ENCODE measurements at regions not wholly inside any gene's neighbourhood (a gene's known extent, or its start where the extent isn't known, plus 50 kb on each side); places are given as distances from the start of the nearest gene placed in this dataset.

- no peaks in the 10 kb centered on the region for H3K9me3 ChIP-seq (ENCODE audit: low read length)
- H3K27me3 ChIP-seq (ENCODE audit: insufficient read depth, low read length, poor library complexity, severe bottlenecking), result no peaks in the 10 kb centered on the region
- H3K4me3 ChIP-seq (ENCODE audit: low read length), result no peak overlapping the region
- H3K9me3 Mint-ChIP-seq, result peaks cover 0 to 3% (median 2%) of the 10 kb centered on the region in 5 donors
- H3K27ac ChIP-seq (ENCODE audit: low read depth, low read length), result no peak overlapping the region
- H3K4me1 Mint-ChIP-seq, result no peaks in the 10 kb centered on the region
- H3K27me3 Mint-ChIP-seq, result no peaks in the 10 kb centered on the region
- POLR2A ChIA-PET, result interaction anchor here (0.6 kb wide), 1 partner anchor 70 kb away, joined by 3 read pairs; no protein-coding TSS in a partner anchor
- H3K36me3 ChIP-seq (ENCODE audit: insufficient read depth, low read length), result no peaks in the 10 kb centered on the region
- DNase-seq, result no peak
- no peaks in the 10 kb centered on the region for H3K4me1 ChIP-seq (ENCODE audit: insufficient read depth, low read length)
- H3K4me3 Mint-ChIP-seq, result no peak overlapping the region
- H3K27ac Mint-ChIP-seq, result no peak overlapping the region
- H3K36me3 Mint-ChIP-seq, result no peaks in the 10 kb centered on the region
- CTCF ChIA-PET, result no interaction called here
Measured at GRCh38 chr4:159764343-159764952, 661.6 kb downstream of the RAPGEF2 start.

GRCh38 chr4:159765382-159765781 lies 662.5 kb downstream of the RAPGEF2 start:
- Mint-ChIP-seq H3K27ac (no peak overlapping the region), H3K4me3 (no peak overlapping the region), H3K9me3 (peaks cover 0 to 5% (median 2%) of the 10 kb centered on the region in 5 donors), H3K4me1 (no peaks in the 10 kb centered on the region), H3K27me3 (no peaks in the 10 kb centered on the region), H3K36me3 (no peaks in the 10 kb centered on the region)
- Histone ChIP-seq H3K4me1 (ENCODE audit: insufficient read depth, low read length) (no peaks in the 10 kb centered on the region), H3K27ac (ENCODE audit: low read depth, low read length) (no peak overlapping the region), H3K4me3 (ENCODE audit: low read length) (no peak overlapping the region), H3K36me3 (ENCODE audit: insufficient read depth, low read length) (no peaks in the 10 kb centered on the region), H3K9me3 (ENCODE audit: low read length) (no peaks in the 10 kb centered on the region), H3K27me3 (ENCODE audit: insufficient read depth, low read length, poor library complexity, severe bottlenecking) (no peaks in the 10 kb centered on the region)
- ChIA-PET POLR2A (no interaction called here), CTCF (no interaction called here)
- DNase-seq, result no peak

- Histone ChIP-seq H3K4me3 (ENCODE audit: low read length) (no peak overlapping the region), H3K4me1 (ENCODE audit: insufficient read depth, low read length) (no peaks in the 10 kb centered on the region), H3K36me3 (ENCODE audit: insufficient read depth, low read length) (no peaks in the 10 kb centered on the region), H3K27ac (ENCODE audit: low read depth, low read length) (no peak overlapping the region), H3K27me3 (ENCODE audit: insufficient read depth, low read length, poor library complexity, severe bottlenecking) (no peaks in the 10 kb centered on the region), H3K9me3 (ENCODE audit: low read length) (no peaks in the 10 kb centered on the region)
- no peak for DNase-seq
- Mint-ChIP-seq H3K27ac (no peak overlapping the region), H3K9me3 (peaks cover 0 to 6% (median 2%) of the 10 kb centered on the region in 5 donors), H3K36me3 (no peaks in the 10 kb centered on the region), H3K4me3 (no peak overlapping the region), H3K4me1 (no peaks in the 10 kb centered on the region), H3K27me3 (no peaks in the 10 kb centered on the region)
- ChIA-PET POLR2A (no interaction called here), CTCF (no interaction called here)
Measured at GRCh38 chr4:159766241-159766640, 663.4 kb downstream of the RAPGEF2 start.

- no peak overlapping the region for H3K27ac Mint-ChIP-seq
- no peak overlapping the region for H3K4me3 ChIP-seq (ENCODE audit: low read length)
- no peaks in the 10 kb centered on the region for H3K9me3 ChIP-seq (ENCODE audit: low read length)
- CTCF ChIA-PET, result no interaction called here
- H3K4me1 Mint-ChIP-seq, result no peaks in the 10 kb centered on the region
- H3K27me3 ChIP-seq (ENCODE audit: insufficient read depth, low read length, poor library complexity, severe bottlenecking), result no peaks in the 10 kb centered on the region
- H3K36me3 ChIP-seq (ENCODE audit: insufficient read depth, low read length), result no peaks in the 10 kb centered on the region
- no peaks in the 10 kb centered on the region for H3K36me3 Mint-ChIP-seq
- H3K27me3 Mint-ChIP-seq, result no peaks in the 10 kb centered on the region
- no peak overlapping the region for H3K27ac ChIP-seq (ENCODE audit: low read depth, low read length)
- DNase-seq, result no peak
- H3K9me3 Mint-ChIP-seq, result peaks cover 0 to 6% (median 2%) of the 10 kb centered on the region in 5 donors
- POLR2A ChIA-PET, result no interaction called here
- no peak overlapping the region for H3K4me3 Mint-ChIP-seq
- H3K4me1 ChIP-seq (ENCODE audit: insufficient read depth, low read length), result no peaks in the 10 kb centered on the region
Measured at GRCh38 chr4:159767406-159767805, 664.5 kb downstream of the RAPGEF2 start.

- POLR2A ChIA-PET, result no interaction called here
- H3K27ac ChIP-seq (ENCODE audit: low read depth, low read length), result no peak overlapping the region
Measured at GRCh38 chr4:159768016-159768415, 665.1 kb downstream of the RAPGEF2 start.

GRCh38 chr4:159770401-159770800 lies 667.5 kb downstream of the RAPGEF2 start:
- no peaks in the 10 kb centered on the region for H3K27me3 ChIP-seq (ENCODE audit: insufficient read depth, low read length, poor library complexity, severe bottlenecking)
- no peak overlapping the region for H3K27ac Mint-ChIP-seq

More at GRCh38 chr4:159768016-159768415, 665.1 kb downstream of the RAPGEF2 start:
- Mint-ChIP-seq H3K27ac (no peak overlapping the region), H3K36me3 (no peaks in the 10 kb centered on the region), H3K9me3 (peaks cover 0 to 7% (median 3%) of the 10 kb centered on the region in 5 donors), H3K27me3 (no peaks in the 10 kb centered on the region), H3K4me3 (no peak overlapping the region), H3K4me1 (no peaks in the 10 kb centered on the region)
- CTCF ChIA-PET, result no interaction called here
- no peak for DNase-seq
- Histone ChIP-seq H3K36me3 (ENCODE audit: insufficient read depth, low read length) (no peaks in the 10 kb centered on the region), H3K27me3 (ENCODE audit: insufficient read depth, low read length, poor library complexity, severe bottlenecking) (no peaks in the 10 kb centered on the region), H3K4me1 (ENCODE audit: insufficient read depth, low read length) (no peaks in the 10 kb centered on the region), H3K4me3 (ENCODE audit: low read length) (no peak overlapping the region), H3K9me3 (ENCODE audit: low read length) (no peaks in the 10 kb centered on the region)

GRCh38 chr4:159770969-159771368 lies 668.1 kb downstream of the RAPGEF2 start:
- H3K27me3 ChIP-seq (ENCODE audit: insufficient read depth, low read length, poor library complexity, severe bottlenecking), result no peaks in the 10 kb centered on the region
- Mint-ChIP-seq H3K9me3 (peaks cover 5 to 11% (median 6%) of the 10 kb centered on the region in 5 donors), H3K36me3 (peaks cover 0 to 1% (median 0%) of the 10 kb centered on the region in 3 donors), H3K27me3 (no peaks in the 10 kb centered on the region), H3K4me1 (no peaks in the 10 kb centered on the region), H3K27ac (no peak overlapping the region), H3K4me3 (no peak overlapping the region)
- POLR2A ChIA-PET, result no interaction called here
- CTCF ChIA-PET, result no interaction called here
- H3K27ac ChIP-seq (ENCODE audit: low read depth, low read length), result no peak overlapping the region
- no peaks in the 10 kb centered on the region for H3K9me3 ChIP-seq (ENCODE audit: low read length)
- no peaks in the 10 kb centered on the region for H3K4me1 ChIP-seq (ENCODE audit: insufficient read depth, low read length)
- no peaks in the 10 kb centered on the region for H3K36me3 ChIP-seq (ENCODE audit: insufficient read depth, low read length)
- H3K4me3 ChIP-seq (ENCODE audit: low read length), result no peak overlapping the region
- DNase-seq, result no peak

More at GRCh38 chr4:159770401-159770800, 667.5 kb downstream of the RAPGEF2 start:
- H3K9me3 ChIP-seq (ENCODE audit: low read length), result no peaks in the 10 kb centered on the region
- peaks cover 0 to 1% (median 0%) of the 10 kb centered on the region in 3 donors for H3K36me3 Mint-ChIP-seq
- no peaks in the 10 kb centered on the region for H3K36me3 ChIP-seq (ENCODE audit: insufficient read depth, low read length)
- no peaks in the 10 kb centered on the region for H3K4me1 Mint-ChIP-seq
- H3K27ac ChIP-seq (ENCODE audit: low read depth, low read length), result no peak overlapping the region
- DNase-seq, result no peak
- ChIA-PET CTCF (no interaction called here), POLR2A (no interaction called here)
- H3K9me3 Mint-ChIP-seq, result peaks cover 5 to 11% (median 6%) of the 10 kb centered on the region in 5 donors
- no peaks in the 10 kb centered on the region for H3K4me1 ChIP-seq (ENCODE audit: insufficient read depth, low read length)
- no peaks in the 10 kb centered on the region for H3K27me3 Mint-ChIP-seq
- H3K4me3 ChIP-seq (ENCODE audit: low read length), result no peak overlapping the region
- no peak overlapping the region for H3K4me3 Mint-ChIP-seq

- Mint-ChIP-seq H3K9me3 (peaks cover 2 to 15% (median 5%) of the 10 kb centered on the region in 5 donors), H3K36me3 (peaks cover 0 to 1% (median 0%) of the 10 kb centered on the region in 3 donors), H3K27ac (no peak overlapping the region), H3K27me3 (no peaks in the 10 kb centered on the region), H3K4me1 (no peaks in the 10 kb centered on the region), H3K4me3 (no peak overlapping the region)
- no peaks in the 10 kb centered on the region for H3K4me1 ChIP-seq (ENCODE audit: insufficient read depth, low read length)
- no peak overlapping the region for H3K27ac ChIP-seq (ENCODE audit: low read depth, low read length)
- no peaks in the 10 kb centered on the region for H3K27me3 ChIP-seq (ENCODE audit: insufficient read depth, low read length, poor library complexity, severe bottlenecking)
- DNase-seq, result no peak
- H3K36me3 ChIP-seq (ENCODE audit: insufficient read depth, low read length), result no peaks in the 10 kb centered on the region
- H3K4me3 ChIP-seq (ENCODE audit: low read length), result no peak overlapping the region
- H3K9me3 ChIP-seq (ENCODE audit: low read length), result no peaks in the 10 kb centered on the region
- ChIA-PET POLR2A (no interaction called here), CTCF (no interaction called here)
Measured at GRCh38 chr4:159776961-159777360, 674.1 kb downstream of the RAPGEF2 start.
